ENCODE measurements at regions not wholly inside any gene's neighbourhood (a gene's known extent, or its start where the extent isn't known, plus 50 kb on each side); places are given as distances from the start of the nearest gene placed in this dataset.

DNA sequence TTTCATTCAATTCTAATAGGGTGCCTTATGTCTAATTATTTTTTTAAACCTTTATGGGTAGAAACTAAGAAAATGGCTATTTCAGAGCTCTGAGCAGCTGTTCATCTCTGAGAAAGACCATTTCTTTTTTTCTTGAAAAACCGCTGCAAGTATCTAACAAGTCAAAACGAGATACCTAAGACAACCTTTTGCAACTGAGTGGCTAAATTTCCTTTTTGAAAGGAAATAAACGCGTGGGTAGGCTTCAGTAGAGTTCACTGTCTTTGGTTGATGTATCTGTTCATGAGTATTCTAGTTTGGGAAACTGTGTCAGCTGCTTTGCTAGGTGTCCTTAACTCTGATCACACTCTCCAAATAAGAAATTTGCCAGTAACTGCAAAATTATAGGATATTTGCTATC lies 104.3 kb upstream of the LINC00305 start:
- TF ChIP-seq, protein P1, sequence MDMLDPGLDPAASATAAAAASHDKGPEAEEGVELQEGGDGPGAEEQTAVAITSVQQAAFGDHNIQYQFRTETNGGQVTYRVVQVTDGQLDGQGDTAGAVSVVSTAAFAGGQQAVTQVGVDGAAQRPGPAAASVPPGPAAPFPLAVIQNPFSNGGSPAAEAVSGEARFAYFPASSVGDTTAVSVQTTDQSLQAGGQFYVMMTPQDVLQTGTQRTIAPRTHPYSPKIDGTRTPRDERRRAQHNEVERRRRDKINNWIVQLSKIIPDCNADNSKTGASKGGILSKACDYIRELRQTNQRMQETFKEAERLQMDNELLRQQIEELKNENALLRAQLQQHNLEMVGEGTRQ (IDR thresholded peaks at IDR 0.05; ENCODE audit: low read depth, low read length) = no peak
- TF ChIP-seq, protein P1 (CRISPR knock-in tag; IDR thresholded peaks at IDR 0.05; ENCODE audit: borderline replicate concordance) = no peak
- TF ChIP-seq ZNF615 (CRISPR knock-in tag; IDR thresholded peaks at IDR 0.05; ENCODE audit: borderline replicate concordance) (no peak), CHD4 (IDR thresholded peaks at IDR 0.05; ENCODE audit: borderline replicate concordance, low read length) (no peak), EZH2 (conservative IDR thresholded peaks at IDR 0.05; ENCODE audit: low read depth, low read length) (no peak), ZNF143 (CRISPR knock-in tag; IDR thresholded peaks at IDR 0.05) (no peak), PAF1 (CRISPR knock-in tag; IDR thresholded peaks at IDR 0.05) (no peak), ZMYM2 (CRISPR knock-in tag; IDR thresholded peaks at IDR 0.05) (no peak), KLF6 (CRISPR knock-in tag; IDR thresholded peaks at IDR 0.05) (no peak), ZNF660 (CRISPR knock-in tag; IDR thresholded peaks at IDR 0.05; ENCODE audit: borderline replicate concordance, low read depth) (no peak), CEBPG (CRISPR knock-in tag; IDR thresholded peaks at IDR 0.05) (no peak), TCF7 (IDR thresholded peaks at IDR 0.05; ENCODE audit: low read depth) (no peak), GATA4 (IDR thresholded peaks at IDR 0.05; ENCODE audit: borderline replicate concordance, low read depth) (no peak)
- TF ChIP-seq, protein P2, sequence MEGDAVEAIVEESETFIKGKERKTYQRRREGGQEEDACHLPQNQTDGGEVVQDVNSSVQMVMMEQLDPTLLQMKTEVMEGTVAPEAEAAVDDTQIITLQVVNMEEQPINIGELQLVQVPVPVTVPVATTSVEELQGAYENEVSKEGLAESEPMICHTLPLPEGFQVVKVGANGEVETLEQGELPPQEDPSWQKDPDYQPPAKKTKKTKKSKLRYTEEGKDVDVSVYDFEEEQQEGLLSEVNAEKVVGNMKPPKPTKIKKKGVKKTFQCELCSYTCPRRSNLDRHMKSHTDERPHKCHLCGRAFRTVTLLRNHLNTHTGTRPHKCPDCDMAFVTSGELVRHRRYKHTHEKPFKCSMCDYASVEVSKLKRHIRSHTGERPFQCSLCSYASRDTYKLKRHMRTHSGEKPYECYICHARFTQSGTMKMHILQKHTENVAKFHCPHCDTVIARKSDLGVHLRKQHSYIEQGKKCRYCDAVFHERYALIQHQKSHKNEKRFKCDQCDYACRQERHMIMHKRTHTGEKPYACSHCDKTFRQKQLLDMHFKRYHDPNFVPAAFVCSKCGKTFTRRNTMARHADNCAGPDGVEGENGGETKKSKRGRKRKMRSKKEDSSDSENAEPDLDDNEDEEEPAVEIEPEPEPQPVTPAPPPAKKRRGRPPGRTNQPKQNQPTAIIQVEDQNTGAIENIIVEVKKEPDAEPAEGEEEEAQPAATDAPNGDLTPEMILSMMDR (CRISPR knock-in tag; IDR thresholded peaks at IDR 0.05) = no peak
